Esophagus (tissue), 2 donors: ENCODE measurements at regions not wholly inside any gene's neighbourhood (a gene's known extent, or its start where the extent isn't known, plus 50 kb on each side); places are given as distances from the start of the nearest gene placed in this dataset.
"Not testable (repeated sequence)": the region's sequence is repeated elsewhere in the genome, so short reads cannot be mapped to it uniquely, and the experiment has no call there.

Experiments used
- H3K27ac ChIP-seq, 2 donors: one replicate each; pipeline ENCODE4 v1.5.1; 2013; ENCODE audit warnings: low read depth in 2 of 2, mild to moderate bottlenecking in 2 of 2, inconsistent platforms in 1 of 2, low read length in 1 of 2, moderate library complexity in 1 of 2
- H3K27me3 ChIP-seq, 2 donors: one replicate each; pipeline ENCODE4 v1.6.1; 2013; ENCODE audit warnings: low read length in 2 of 2, control low read depth in 1 of 2, mild to moderate bottlenecking in 1 of 2; ENCODE audit not compliant: insufficient read depth in 2 of 2, control insufficient read depth in 1 of 2
- H3K36me3 ChIP-seq, 2 donors: one replicate each; pipeline ENCODE4 v1.6.1; 2013; ENCODE audit warnings: low read length in 1 of 2; ENCODE audit not compliant: control insufficient read depth in 2 of 2, insufficient read depth in 2 of 2
- H3K4me1 ChIP-seq, 2 donors: one replicate each; pipeline ENCODE4 v1.6.1; 2013; ENCODE audit warnings: low read length in 1 of 2; ENCODE audit not compliant: control insufficient read depth in 2 of 2, insufficient read depth in 2 of 2
- H3K4me3 ChIP-seq, 2 donors: one replicate each; pipeline ENCODE4 v1.5.1; 2013; ENCODE audit warnings: low read length in 2 of 2, mild to moderate bottlenecking in 2 of 2, low read depth in 1 of 2, moderate library complexity in 1 of 2
- H3K9me3 ChIP-seq, 2 donors: one replicate each; pipeline ENCODE4 v1.6.1; 2013; ENCODE audit warnings: mild to moderate bottlenecking in 2 of 2, low read depth in 1 of 2, low read length in 1 of 2, moderate library complexity in 1 of 2; ENCODE audit not compliant: control insufficient read depth in 2 of 2, insufficient read depth in 1 of 2
- WGBS, 2 donors: extraction: QIAGEN DNeasy Blood & Tissue Kit; methylation state at CpG; one replicate each; pipeline ENCODE4 v1.1.7; 2013; 5-methylcytosine and 5-hydroxymethylcytosine counted together
- donor health status: healthy with polysubstance abuse.
- donor health status: Bipolar disorder and iron deficiency.

GRCh38 chr6:14406614-14407331, 289.2 kb downstream of the CD83 start:
- Histone ChIP-seq H3K9me3 (no peaks in the 10 kb centered on the region), H3K4me1 (no peaks in the 10 kb centered on the region), H3K27me3 (no peaks in the 10 kb centered on the region), H3K36me3 (no peaks in the 10 kb centered on the region), H3K27ac (no peak overlapping the region), H3K4me3 (no peak overlapping the region)
- WGBS, 2 donors = 77 to 81% methylated on average over 9 of the region's 9 CpGs

GRCh38 chr6:14408446-14408845, 290.9 kb downstream of the CD83 start:
- Histone ChIP-seq H3K27me3 (no peaks in the 10 kb centered on the region), H3K27ac (no peak overlapping the region), H3K4me3 (no peak overlapping the region), H3K9me3 (no peaks in the 10 kb centered on the region), H3K4me1 (no peaks in the 10 kb centered on the region), H3K36me3 (no peaks in the 10 kb centered on the region)
- 79 to 88% methylated on average over 4 of the region's 4 CpGs for WGBS, 2 donors

GRCh38 chr6:14412026-14412425, 294.5 kb downstream of the CD83 start:
- Histone ChIP-seq H3K4me1 (no peaks in the 10 kb centered on the region), H3K9me3 (no peaks in the 10 kb centered on the region), H3K36me3 (no peaks in the 10 kb centered on the region), H3K4me3 (no peak overlapping the region), H3K27ac (no peak overlapping the region), H3K27me3 (no peaks in the 10 kb centered on the region)
- WGBS, 2 donors = 66 to 72% methylated on average over 2 of the region's 2 CpGs

GRCh38 chr6:14415452-14415851, 297.9 kb downstream of the CD83 start:
- no peaks in the 10 kb centered on the region for H3K9me3 ChIP-seq
- H3K27me3 ChIP-seq = no peaks in the 10 kb centered on the region
- 97 to 100% methylated on average over 3 of the region's 3 CpGs for WGBS, 2 donors
- no peak overlapping the region for H3K4me3 ChIP-seq
- H3K27ac ChIP-seq = no peak overlapping the region
- H3K4me1 ChIP-seq = no peaks in the 10 kb centered on the region
- no peaks in the 10 kb centered on the region for H3K36me3 ChIP-seq

GRCh38 chr6:14417377-14417776, 299.8 kb downstream of the CD83 start:
- 59 to 61% methylated on average over 2 of the region's 2 CpGs for WGBS, 2 donors
- H3K27ac ChIP-seq = no peak overlapping the region
- no peaks in the 10 kb centered on the region for H3K9me3 ChIP-seq
- H3K36me3 ChIP-seq = no peaks in the 10 kb centered on the region
- no peak overlapping the region for H3K4me3 ChIP-seq
- no peaks in the 10 kb centered on the region for H3K27me3 ChIP-seq
- H3K4me1 ChIP-seq = no peaks in the 10 kb centered on the region

GRCh38 chr6:14419224-14419623, 301.7 kb downstream of the CD83 start:
- H3K4me1 ChIP-seq, H3K27me3 ChIP-seq, H3K27ac ChIP-seq, H3K4me3 ChIP-seq, H3K36me3 ChIP-seq, H3K9me3 ChIP-seq: not testable (repeated sequence)
- WGBS, 2 donors = 95 to 98% methylated on average over 7 of the region's 7 CpGs

- Histone ChIP-seq H3K36me3 (no peaks in the 10 kb centered on the region), H3K9me3 (no peaks in the 10 kb centered on the region), H3K4me1 (no peaks in the 10 kb centered on the region), H3K4me3 (no peak overlapping the region), H3K27ac (no peak overlapping the region), H3K27me3 (no peaks in the 10 kb centered on the region)
- WGBS, 2 donors = 89% methylated on average over 6 of the region's 6 CpGs
Observed at GRCh38 chr6:14422061-14422460, 304.5 kb downstream of the CD83 start.

- H3K36me3 ChIP-seq = no peaks in the 10 kb centered on the region
- H3K4me1 ChIP-seq = no peaks in the 10 kb centered on the region
- WGBS, 2 donors = 79 to 80% methylated on average over 2 of the region's 2 CpGs
- H3K27ac ChIP-seq = no peak overlapping the region
- no peaks in the 10 kb centered on the region for H3K27me3 ChIP-seq
- H3K9me3 ChIP-seq = no peaks in the 10 kb centered on the region
- no peak overlapping the region for H3K4me3 ChIP-seq
Observed at GRCh38 chr6:14422917-14423316, 305.3 kb downstream of the CD83 start.

- Histone ChIP-seq H3K27me3 (no peaks in the 10 kb centered on the region), H3K4me1 (no peaks in the 10 kb centered on the region), H3K27ac (no peak overlapping the region), H3K36me3 (no peaks in the 10 kb centered on the region), H3K9me3 (no peaks in the 10 kb centered on the region), H3K4me3 (no peak overlapping the region)
- 80 to 86% methylated on average over 5 of the region's 5 CpGs for WGBS, 2 donors
Observed at GRCh38 chr6:14423330-14423729, 305.8 kb downstream of the CD83 start.

GRCh38 chr6:14423955-14424354, 306.4 kb downstream of the CD83 start:
- Histone ChIP-seq H3K27me3 (no peaks in the 10 kb centered on the region), H3K36me3 (no peaks in the 10 kb centered on the region), H3K4me1 (no peaks in the 10 kb centered on the region), H3K9me3 (no peaks in the 10 kb centered on the region), H3K27ac (no peak overlapping the region), H3K4me3 (no peak overlapping the region)
- WGBS, 2 donors = 87 to 90% methylated on average over 6 of the region's 6 CpGs
